NCI-H69 (cell line): ENCODE measurements at regions not wholly inside any gene's neighbourhood (a gene's known extent, or its start where the extent isn't known, plus 50 kb on each side); places are given as distances from the start of the nearest gene placed in this dataset.
A peak's percentile ranks its signal among the peaks of the same experiment; 100 is the strongest.

Source experiments
- DNase-seq: peaks from one replicate; lab custom pipeline; 2025; lab: John Stamatoyannopoulos, UW

DNA sequence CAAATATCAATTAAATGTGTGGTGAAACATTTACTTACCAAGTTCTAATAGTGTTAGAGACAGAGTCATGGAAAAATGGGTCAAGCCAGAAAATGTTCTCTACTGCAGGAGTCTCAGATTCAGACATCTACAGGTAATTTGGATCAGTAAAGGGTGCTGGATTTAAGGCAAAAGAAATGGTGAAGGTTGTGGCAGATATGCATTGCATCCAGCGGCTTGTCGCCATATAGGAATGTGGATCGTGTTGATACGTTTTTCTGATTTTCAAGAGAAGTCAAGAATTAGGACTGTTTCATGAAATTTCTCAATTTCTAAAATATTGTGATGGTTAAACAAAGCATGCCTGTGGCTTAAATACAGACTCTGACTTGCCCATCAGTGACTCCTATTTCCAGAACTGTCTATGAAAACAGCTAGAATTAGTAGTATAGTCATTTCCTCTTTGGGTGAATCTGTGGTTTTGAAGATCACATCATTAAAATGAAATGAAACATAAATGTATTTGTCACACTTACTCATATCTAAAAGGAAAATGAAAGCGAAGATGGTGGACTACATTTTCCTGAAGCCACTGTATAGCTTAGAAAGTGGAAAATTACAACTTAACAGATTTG, 110.1 kb upstream of the VEGFC start:
- no peak for DNase-seq

DNA sequence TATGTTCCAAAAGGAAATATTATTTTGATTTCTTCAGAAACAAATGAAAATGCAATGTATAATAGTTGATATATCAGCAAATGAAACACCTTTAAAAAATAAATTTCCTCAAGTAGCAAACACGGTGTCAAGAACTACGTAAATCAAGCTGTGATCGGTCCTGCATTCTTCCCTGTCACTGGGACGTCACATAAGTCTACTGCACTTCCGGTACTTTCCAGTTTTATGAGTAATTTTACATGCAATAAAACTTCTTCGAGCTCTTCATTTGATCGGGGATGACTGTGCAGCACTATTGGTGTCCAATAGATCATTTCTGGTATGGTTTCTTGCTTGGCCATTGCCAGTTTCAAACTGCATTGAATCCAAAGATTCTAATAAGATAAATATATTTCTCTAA, 114.0 kb upstream of the VEGFC start:
- no peak for DNase-seq

GRCh38 chr4:176910646-176911045, 117.9 kb upstream of the VEGFC start:
- DNase-seq: no peak

DNA sequence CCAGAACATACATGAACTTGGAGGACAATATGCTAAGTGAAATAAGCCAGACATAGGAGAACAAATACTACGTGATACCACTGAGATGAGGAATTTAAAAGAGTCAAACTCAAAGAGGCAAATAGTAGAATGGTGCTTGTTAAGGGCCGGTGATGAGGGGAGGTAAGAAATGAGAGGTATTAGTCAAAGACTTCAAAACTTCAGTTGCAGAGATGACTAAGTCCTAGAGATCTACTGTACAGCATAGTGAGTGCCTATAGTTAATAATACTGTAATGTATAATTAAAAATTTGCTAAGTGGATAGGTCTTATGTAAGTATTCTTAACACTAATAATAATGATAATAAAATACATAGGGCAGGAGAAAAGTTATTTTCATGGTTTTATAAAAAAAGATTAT, 126.9 kb upstream of the VEGFC start:
- no peak for DNase-seq

GRCh38 chr4:176920694-176921093, 128.0 kb upstream of the VEGFC start:
- no peak for DNase-seq

GRCh38 chr4:176921256-176921655, 128.5 kb upstream of the VEGFC start:
- no peak for DNase-seq

- DNase-seq: no peak
Observed at GRCh38 chr4:176924238-176924637, 131.5 kb upstream of the VEGFC start.

DNA sequence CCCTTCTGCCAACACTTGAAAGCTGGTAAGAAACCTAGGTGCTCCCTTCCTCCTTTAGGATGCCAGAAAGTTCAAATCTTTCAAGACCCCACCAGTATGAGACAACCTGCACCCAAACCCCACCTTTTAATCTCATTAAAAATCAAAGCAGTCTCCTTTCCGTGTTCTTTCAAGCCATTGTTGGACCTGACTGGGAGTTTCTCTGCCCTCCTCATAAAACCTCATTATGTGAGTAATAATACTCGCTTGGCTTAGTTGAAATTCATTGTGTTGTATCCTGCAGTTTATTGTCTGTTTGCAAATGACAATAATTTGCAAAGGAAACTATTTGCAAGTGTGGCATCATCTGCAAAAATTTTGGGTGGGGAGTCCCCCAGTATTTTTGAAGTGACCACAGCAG, 133.2 kb upstream of the VEGFC start:
- DNase-seq: no peak

GRCh38 chr4:176927117-176927516, 134.4 kb upstream of the VEGFC start:
- DNase-seq: no peak

DNA sequence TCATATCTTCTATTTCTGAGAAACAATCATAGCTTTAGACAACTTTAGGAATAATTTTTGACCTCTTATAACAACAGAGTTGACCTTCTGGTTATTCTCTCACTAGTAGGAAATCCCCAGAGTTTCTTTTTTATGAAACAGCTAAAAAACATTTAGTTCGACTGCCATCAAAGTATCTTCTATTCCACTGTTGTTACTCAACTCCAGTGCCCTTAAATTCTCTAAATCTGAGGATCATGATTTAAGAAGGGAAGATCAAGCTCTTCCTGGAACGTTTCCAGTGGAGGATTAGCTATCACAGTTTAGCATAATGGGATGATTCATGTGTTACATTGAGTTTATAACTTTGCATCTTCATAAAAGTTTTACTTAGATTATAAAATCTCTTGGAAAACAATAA, 134.9 kb upstream of the VEGFC start:
- no peak for DNase-seq

DNA sequence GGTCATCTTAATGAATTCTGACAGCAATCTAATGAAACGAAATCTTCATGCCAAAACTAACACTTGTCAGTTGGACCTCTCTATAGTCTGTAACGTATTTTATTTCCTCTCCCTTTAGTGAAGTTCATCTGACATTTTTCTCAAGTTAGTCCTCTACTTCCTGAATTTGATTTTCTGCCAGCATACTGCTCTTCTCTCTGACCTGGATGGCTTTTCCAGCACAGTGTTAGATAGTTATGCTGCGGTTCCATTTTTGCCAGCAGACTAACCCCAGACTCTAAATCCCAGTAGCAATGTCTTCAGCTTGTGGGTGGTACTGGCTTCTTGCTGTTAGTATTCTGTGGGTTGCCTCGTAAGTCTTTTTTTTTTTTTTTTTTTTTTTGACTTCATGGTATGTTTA, 146.7 kb upstream of the VEGFC start:
- no peak for DNase-seq

DNA sequence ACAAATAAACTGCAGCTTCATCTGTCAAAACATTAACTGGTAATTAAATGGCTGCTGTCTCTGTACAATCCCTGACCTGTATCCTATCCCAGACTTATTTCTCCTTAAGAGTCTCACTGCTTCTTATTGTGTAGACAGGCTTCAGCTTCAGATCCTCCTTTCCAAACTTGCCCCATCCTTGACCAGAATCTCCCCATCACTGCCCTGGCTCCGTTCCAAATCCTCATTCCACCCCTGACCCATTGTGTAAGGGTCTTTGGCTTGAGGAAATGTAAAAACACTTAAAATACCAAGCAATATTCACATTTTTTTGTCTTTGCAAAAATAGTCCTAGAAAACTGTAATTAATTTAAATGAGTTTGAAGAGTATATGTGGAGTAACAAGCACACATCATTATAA, 152.6 kb upstream of the VEGFC start:
- no peak for DNase-seq

DNA sequence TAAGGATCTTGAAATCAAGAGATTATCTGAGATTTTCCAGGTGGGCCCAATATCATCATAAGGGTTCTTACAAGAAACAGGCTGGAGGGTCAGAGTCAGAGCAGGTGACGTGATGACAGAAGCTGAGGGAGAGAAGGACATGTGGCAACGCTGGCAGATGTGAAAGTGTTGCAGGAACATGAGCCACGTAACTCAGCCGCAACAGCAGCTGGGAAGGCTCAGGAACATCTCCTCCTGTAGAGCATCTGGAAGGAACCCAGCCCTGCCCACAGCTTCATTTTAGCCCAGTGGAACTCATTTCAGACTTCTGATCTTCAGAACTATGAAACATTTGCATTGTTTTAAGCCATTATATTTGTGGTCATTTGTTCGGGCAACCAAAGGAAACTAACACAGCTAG, 156.3 kb upstream of the VEGFC start:
- DNase-seq: no peak

- DNase-seq: no peak
Observed at GRCh38 chr4:176953021-176953420, 160.3 kb upstream of the VEGFC start.

DNA sequence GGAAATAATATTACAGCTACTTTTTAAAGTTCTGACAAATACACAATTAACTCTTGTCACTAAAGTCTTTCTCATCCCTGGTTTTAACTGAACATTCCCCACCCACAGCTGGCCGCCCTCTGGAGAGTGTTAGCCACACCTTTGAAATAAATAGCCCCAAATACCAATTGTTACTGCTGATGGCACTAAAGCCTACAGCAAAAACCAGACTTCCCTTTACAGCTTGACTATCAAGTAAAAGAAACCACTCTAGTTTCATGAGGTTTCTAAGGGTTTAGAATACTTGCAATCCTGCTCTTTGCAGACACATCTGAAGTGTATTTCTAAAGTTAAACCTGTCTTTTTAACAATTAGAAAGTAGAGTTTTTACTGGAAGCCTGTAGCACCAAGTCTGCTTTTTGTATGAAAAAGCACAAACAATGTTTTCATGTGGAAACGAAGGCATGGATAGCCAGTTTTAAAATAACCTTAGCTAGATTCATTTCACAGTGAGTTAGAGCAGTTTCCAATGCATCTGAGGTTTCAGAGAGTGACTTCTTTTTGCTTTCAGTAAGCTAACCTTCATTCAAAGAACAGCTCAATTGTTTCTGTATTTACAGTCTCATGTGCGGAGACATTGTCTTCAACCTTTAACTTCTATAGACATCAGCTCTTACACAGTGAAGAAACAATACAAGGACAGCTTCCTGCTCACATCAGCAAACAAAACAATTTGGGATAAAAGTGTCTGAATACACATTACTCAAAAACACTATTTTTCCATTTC, 164.8 kb upstream of the VEGFC start:
- no peak for DNase-seq

GRCh38 chr4:176959980-176960379, 167.3 kb upstream of the VEGFC start:
- no peak for DNase-seq

GRCh38 chr4:176963121-176963520, 170.4 kb upstream of the VEGFC start:
- DNase-seq: no peak

DNA sequence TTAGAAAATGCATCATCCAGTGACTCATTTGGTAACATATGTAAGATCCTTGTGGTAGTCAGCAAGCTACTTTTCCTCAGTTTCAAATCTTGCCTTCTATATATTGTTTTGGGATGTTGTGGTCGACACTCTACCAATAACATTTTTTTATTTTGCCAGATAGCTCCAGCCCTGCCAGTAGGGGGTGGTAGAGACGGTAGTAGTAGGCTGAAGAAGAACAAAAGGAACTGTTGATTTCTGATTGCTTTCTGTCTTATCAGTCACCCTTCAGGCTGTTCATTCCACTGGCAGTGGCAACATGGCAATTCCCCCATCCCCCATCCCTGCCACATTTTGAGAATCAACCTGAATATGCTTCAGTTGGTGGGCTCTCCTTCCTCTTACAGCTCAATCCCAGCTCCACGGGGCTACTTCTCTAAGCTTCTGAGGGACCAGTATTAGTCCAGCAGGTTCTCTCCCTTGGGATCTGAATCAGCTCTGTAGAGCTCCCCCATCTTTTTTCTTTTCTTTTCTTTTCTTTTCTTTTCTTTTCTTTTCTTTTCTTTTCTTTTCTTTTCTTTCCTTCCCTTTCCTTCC, 171.5 kb upstream of the VEGFC start:
- DNase-seq: peak; percentile 39

DNA sequence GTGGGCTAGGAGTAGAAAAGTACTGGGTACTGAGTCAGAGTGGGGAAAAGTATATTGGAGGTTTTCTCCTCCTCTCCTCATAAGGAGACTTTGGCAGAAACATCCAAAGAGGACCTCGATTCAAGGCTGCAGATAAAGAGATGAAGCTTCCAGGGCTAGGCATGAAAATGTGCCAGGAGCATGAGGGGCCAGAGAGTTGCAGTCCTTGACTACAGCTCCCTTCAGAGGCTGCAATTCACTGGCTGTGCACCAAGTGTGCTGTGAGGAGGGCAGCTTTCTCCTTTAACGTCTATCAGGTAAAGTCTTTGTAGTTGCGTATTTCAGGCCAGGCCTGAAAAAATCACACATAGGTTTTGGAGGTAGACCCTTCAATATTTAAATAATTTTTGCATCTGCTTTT, 174.9 kb upstream of the VEGFC start:
- peak; percentile 1 for DNase-seq

- DNase-seq: no peak
Observed at GRCh38 chr4:176968094-176968493, 175.4 kb upstream of the VEGFC start.

GRCh38 chr4:176969011-176969410, 176.3 kb upstream of the VEGFC start:
- DNase-seq: no peak

- DNase-seq: no peak
Observed at GRCh38 chr4:176970853-176971252, 178.1 kb upstream of the VEGFC start.

DNA sequence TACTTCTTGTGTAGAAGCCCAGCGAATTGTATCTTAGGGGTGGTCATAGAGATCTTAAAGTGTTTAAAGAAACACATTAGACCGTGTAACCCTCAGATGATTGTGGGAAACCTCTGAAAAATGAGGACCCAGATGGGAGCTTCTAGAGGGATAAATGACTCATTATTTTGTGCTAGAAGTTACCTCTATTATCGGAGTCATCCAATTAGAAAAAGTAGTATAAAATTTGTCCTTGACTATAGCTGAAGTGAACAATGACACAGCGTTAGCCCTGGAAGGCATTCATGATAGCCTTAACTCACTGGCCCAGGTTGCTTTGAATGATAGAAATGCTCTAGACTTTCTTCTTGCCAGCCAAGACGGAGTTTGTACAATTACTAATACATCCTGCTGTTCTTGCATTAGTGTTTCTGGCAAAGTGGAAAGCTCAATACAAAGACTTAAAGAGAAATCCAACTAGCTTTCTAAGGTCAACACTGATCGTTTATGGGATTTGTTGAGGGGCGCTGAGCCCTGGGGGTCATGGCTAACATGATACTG, 178.9 kb upstream of the VEGFC start:
- DNase-seq: no peak
